PFSK-1 (cell line): ENCODE measurements at regions not wholly inside any gene's neighbourhood (a gene's known extent, or its start where the extent isn't known, plus 50 kb on each side); places are given as distances from the start of the nearest gene placed in this dataset.

Source experiments
- FOXP2 ChIP-seq: optimal IDR thresholded peaks from 2 replicates; pipeline ENCODE3; 2011; ENCODE audit warnings: borderline replicate concordance, control low read depth, inconsistent platforms; ENCODE audit not compliant: insufficient read depth; ENCODE audit errors: extremely low read length, extremely low read depth
- POLR2AphosphoS5 ChIP-seq: IDR thresholded peaks from 2 replicates; pipeline ENCODE4 v1.6.1; 2012; ENCODE audit warnings: low read depth, mild to moderate bottlenecking, control low read depth, low read length, moderate library complexity
- REST ChIP-seq, 2 experiments: IDR thresholded peaks; 2 replicates each; pipeline versions ENCODE4 v1.6.1 to v1.8.0; 2011 to 2012; ENCODE audit warnings: low read depth in 2 of 2, low read length in 2 of 2, control low read depth in 1 of 2, inconsistent platforms in 1 of 2, mild to moderate bottlenecking in 1 of 2, moderate library complexity in 1 of 2; ENCODE audit not compliant: insufficient read depth in 1 of 2
- SIN3A ChIP-seq: IDR thresholded peaks from 2 replicates; pipeline ENCODE4 v1.6.1; 2012; ENCODE audit warnings: mild to moderate bottlenecking, low read length, moderate library complexity, borderline replicate concordance; ENCODE audit not compliant: insufficient read depth
- TAF1 ChIP-seq: IDR thresholded peaks from 2 replicates; pipeline ENCODE4 v1.6.1; 2012; ENCODE audit warnings: low read length, control low read depth, borderline replicate concordance; ENCODE audit not compliant: insufficient read depth

- TF ChIP-seq REST (IDR thresholded peaks at IDR 0.05; ENCODE audit: insufficient read depth in 1 of 2, low read depth in 2 of 2, low read length in 2 of 2) (no peak), TAF1 (no peak), FOXP2 (no peak), SIN3A (no peak), POLR2AphosphoS5 (no peak)
Observed at GRCh38 chr13:79226250-79226649, 179.8 kb downstream of the RBM26 start.

GRCh38 chr13:79225487-79226232, 180.4 kb downstream of the RBM26 start:
- TF ChIP-seq REST (IDR thresholded peaks at IDR 0.05; ENCODE audit: insufficient read depth in 1 of 2, low read depth in 2 of 2, low read length in 2 of 2) = no peak
- TF ChIP-seq POLR2AphosphoS5 = no peak
- no peak for TF ChIP-seq TAF1
- TF ChIP-seq SIN3A = no peak
- TF ChIP-seq FOXP2 = no peak

- no peak for TF ChIP-seq SIN3A
- no peak for TF ChIP-seq FOXP2
- no peak for TF ChIP-seq TAF1
- no peak for TF ChIP-seq REST (IDR thresholded peaks at IDR 0.05; ENCODE audit: insufficient read depth in 1 of 2, low read depth in 2 of 2, low read length in 2 of 2)
- no peak for TF ChIP-seq POLR2AphosphoS5
Observed at GRCh38 chr13:79222427-79223205, 183.4 kb downstream of the RBM26 start.

GRCh38 chr13:79212064-79212619, 193.9 kb downstream of the RBM26 start:
- TF ChIP-seq REST (IDR thresholded peaks at IDR 0.05; ENCODE audit: insufficient read depth in 1 of 2, low read depth in 2 of 2, low read length in 2 of 2) (no peak), SIN3A (no peak), TAF1 (no peak), POLR2AphosphoS5 (no peak), FOXP2 (no peak)
